ENCODE measurements at regions not wholly inside any gene's neighbourhood (a gene's known extent, or its start where the extent isn't known, plus 50 kb on each side); places are given as distances from the start of the nearest gene placed in this dataset.
"Not testable (repeated sequence)": the region's sequence is repeated elsewhere in the genome, so short reads cannot be mapped to it uniquely, and the experiment has no call there.

- not testable (repeated sequence) for H3K27ac ChIP-seq (ENCODE audit: low read depth, low read length)
- H3K4me3 ChIP-seq (ENCODE audit: low read depth, low read length) = peak overlapping the region; percentile 93
These were observed 112.6 kb downstream of the CRLF3 start for GRCh38 chr17:30711626-30712507.

GRCh38 chr17:30711176-30711575 is 113.3 kb downstream of the CRLF3 start:
- Histone ChIP-seq H3K4me3 (ENCODE audit: low read depth, low read length) (peak overlapping the region; percentile 93), H3K27ac (ENCODE audit: low read depth, low read length) (peak overlapping the region; percentile 65), H3K9ac (ENCODE audit: low read depth, low read length) (peak overlapping the region; percentile 68; the same call in 1 of the 2 replicates), H3K4me1 (ENCODE audit: control insufficient read depth, insufficient read depth, low read length) (peaks cover 18% of the 10 kb centered on the region)
- H3K36me3 ChIP-seq (ENCODE audit: control insufficient read depth, insufficient read depth, low read length); H3K27me3 ChIP-seq (ENCODE audit: control insufficient read depth, insufficient read depth, low read length); H3K9me3 ChIP-seq (ENCODE audit: control insufficient read depth, insufficient read depth, low read length): not testable (repeated sequence)

More at GRCh38 chr17:30711626-30712507, 112.6 kb downstream of the CRLF3 start:
- not testable (repeated sequence) for H3K9me3 ChIP-seq (ENCODE audit: control insufficient read depth, insufficient read depth, low read length); H3K36me3 ChIP-seq (ENCODE audit: control insufficient read depth, insufficient read depth, low read length); H3K9ac ChIP-seq (ENCODE audit: low read depth, low read length); H3K27me3 ChIP-seq (ENCODE audit: control insufficient read depth, insufficient read depth, low read length)
- H3K4me1 ChIP-seq (ENCODE audit: control insufficient read depth, insufficient read depth, low read length) = peaks cover 14% of the 10 kb centered on the region

- H3K36me3 ChIP-seq (ENCODE audit: control insufficient read depth, insufficient read depth, low read length); H3K27me3 ChIP-seq (ENCODE audit: control insufficient read depth, insufficient read depth, low read length); H3K9me3 ChIP-seq (ENCODE audit: control insufficient read depth, insufficient read depth, low read length): not testable (repeated sequence)
- H3K4me1 ChIP-seq (ENCODE audit: control insufficient read depth, insufficient read depth, low read length) = peaks cover 18% of the 10 kb centered on the region
- peak overlapping the region; percentile 93 for H3K4me3 ChIP-seq (ENCODE audit: low read depth, low read length)
- peak overlapping the region; percentile 96 for H3K27ac ChIP-seq (ENCODE audit: low read depth, low read length)
- peak overlapping the region; percentile 68; the same call in 1 of the 2 replicates for H3K9ac ChIP-seq (ENCODE audit: low read depth, low read length)
These were observed 114.0 kb downstream of the CRLF3 start for GRCh38 chr17:30710276-30711088.

GRCh38 chr17:30709561-30710275 is 114.8 kb downstream of the CRLF3 start:
- H3K27ac ChIP-seq (ENCODE audit: low read depth, low read length) = peak overlapping the region; percentile 96
- H3K36me3 ChIP-seq (ENCODE audit: control insufficient read depth, insufficient read depth, low read length); H3K27me3 ChIP-seq (ENCODE audit: control insufficient read depth, insufficient read depth, low read length); H3K9me3 ChIP-seq (ENCODE audit: control insufficient read depth, insufficient read depth, low read length): not testable (repeated sequence)
- peak overlapping the region; percentile 68; the same call in 1 of the 2 replicates for H3K9ac ChIP-seq (ENCODE audit: low read depth, low read length)
- H3K4me3 ChIP-seq (ENCODE audit: low read depth, low read length) = peak overlapping the region; percentile 93
- H3K4me1 ChIP-seq (ENCODE audit: control insufficient read depth, insufficient read depth, low read length) = peaks cover 16% of the 10 kb centered on the region

GRCh38 chr17:30709096-30709495 is 115.4 kb downstream of the CRLF3 start:
- peak overlapping the region; percentile 96 for H3K27ac ChIP-seq (ENCODE audit: low read depth, low read length)

GRCh38 chr17:30708241-30709078 is 116.0 kb downstream of the CRLF3 start:
- peak overlapping the region; percentile 85 for H3K9ac ChIP-seq (ENCODE audit: low read depth, low read length)
- not testable (repeated sequence) for H3K9me3 ChIP-seq (ENCODE audit: control insufficient read depth, insufficient read depth, low read length); H3K27me3 ChIP-seq (ENCODE audit: control insufficient read depth, insufficient read depth, low read length); H3K36me3 ChIP-seq (ENCODE audit: control insufficient read depth, insufficient read depth, low read length)
- H3K4me3 ChIP-seq (ENCODE audit: low read depth, low read length) = peak overlapping the region; percentile 93
- peak overlapping the region; percentile 96 for H3K27ac ChIP-seq (ENCODE audit: low read depth, low read length)
- peaks cover 16% of the 10 kb centered on the region for H3K4me1 ChIP-seq (ENCODE audit: control insufficient read depth, insufficient read depth, low read length)

More at GRCh38 chr17:30709096-30709495, 115.4 kb downstream of the CRLF3 start:
- not testable (repeated sequence) for H3K36me3 ChIP-seq (ENCODE audit: control insufficient read depth, insufficient read depth, low read length); H3K9me3 ChIP-seq (ENCODE audit: control insufficient read depth, insufficient read depth, low read length); H3K9ac ChIP-seq (ENCODE audit: low read depth, low read length); H3K27me3 ChIP-seq (ENCODE audit: control insufficient read depth, insufficient read depth, low read length)
- Histone ChIP-seq H3K4me3 (ENCODE audit: low read depth, low read length) (peak overlapping the region; percentile 93; the same call in 1 of the 2 replicates), H3K4me1 (ENCODE audit: control insufficient read depth, insufficient read depth, low read length) (peaks cover 16% of the 10 kb centered on the region)

- Histone ChIP-seq H3K4me3 (ENCODE audit: low read depth, low read length) (peak overlapping the region; percentile 93), H3K9ac (ENCODE audit: low read depth, low read length) (peak overlapping the region; percentile 85), H3K27ac (ENCODE audit: low read depth, low read length) (peak overlapping the region; percentile 96), H3K4me1 (ENCODE audit: control insufficient read depth, insufficient read depth, low read length) (peaks cover 16% of the 10 kb centered on the region)
- not testable (repeated sequence) for H3K9me3 ChIP-seq (ENCODE audit: control insufficient read depth, insufficient read depth, low read length); H3K36me3 ChIP-seq (ENCODE audit: control insufficient read depth, insufficient read depth, low read length); H3K27me3 ChIP-seq (ENCODE audit: control insufficient read depth, insufficient read depth, low read length)
These were observed 116.7 kb downstream of the CRLF3 start for GRCh38 chr17:30707724-30708240.

GRCh38 chr17:30706461-30707335 is 117.8 kb downstream of the CRLF3 start:
- peak overlapping the region; percentile 14; the same call in 1 of the 2 replicates for H3K9ac ChIP-seq (ENCODE audit: low read depth, low read length)
- H3K36me3 ChIP-seq (ENCODE audit: control insufficient read depth, insufficient read depth, low read length); H3K27ac ChIP-seq (ENCODE audit: low read depth, low read length); H3K9me3 ChIP-seq (ENCODE audit: control insufficient read depth, insufficient read depth, low read length); H3K27me3 ChIP-seq (ENCODE audit: control insufficient read depth, insufficient read depth, low read length): not testable (repeated sequence)
- peaks cover 16% of the 10 kb centered on the region for H3K4me1 ChIP-seq (ENCODE audit: control insufficient read depth, insufficient read depth, low read length)
- H3K4me3 ChIP-seq (ENCODE audit: low read depth, low read length) = peak overlapping the region; percentile 93

- H3K9me3 ChIP-seq (ENCODE audit: control insufficient read depth, insufficient read depth, low read length); H3K27ac ChIP-seq (ENCODE audit: low read depth, low read length); H3K4me3 ChIP-seq (ENCODE audit: low read depth, low read length); H3K27me3 ChIP-seq (ENCODE audit: control insufficient read depth, insufficient read depth, low read length); H3K9ac ChIP-seq (ENCODE audit: low read depth, low read length); H3K36me3 ChIP-seq (ENCODE audit: control insufficient read depth, insufficient read depth, low read length): not testable (repeated sequence)
- peaks cover 14% of the 10 kb centered on the region for H3K4me1 ChIP-seq (ENCODE audit: control insufficient read depth, insufficient read depth, low read length)
These were observed 118.5 kb downstream of the CRLF3 start for GRCh38 chr17:30706004-30706403.

Data from HUES48 (cell line).